DOHH2 (cell line): ENCODE measurements at regions not wholly inside any gene's neighbourhood (a gene's known extent, or its start where the extent isn't known, plus 50 kb on each side); places are given as distances from the start of the nearest gene placed in this dataset.
"Not testable (repeated sequence)": the region's sequence is repeated elsewhere in the genome, so short reads cannot be mapped to it uniquely, and the experiment has no call there.

ENCODE experiments used
- H3F3A ChIP-seq: fragments of 200-600 bp; sonication (generic), shearing (Covaris generic); 2 replicates; pipeline ENCODE4 v1.6.0; 2016; ENCODE audit warnings: antibody characterized with exemption, mild to moderate bottlenecking; ENCODE audit not compliant: control insufficient read depth, insufficient read depth
- H3K27ac ChIP-seq: fragments of 200-600 bp; sonication (generic); 2 replicates; pipeline ENCODE4 v1.5.1; 2014; ENCODE audit warnings: low read depth, mild to moderate bottlenecking, low read length, moderate library complexity
- H3K27me3 ChIP-seq: fragments of 200-600 bp; sonication (generic); 2 replicates; pipeline ENCODE4 v1.6.1; 2014; ENCODE audit warnings: mild to moderate bottlenecking, low read length, mixed read lengths; ENCODE audit not compliant: control insufficient read depth
- H3K36me3 ChIP-seq: fragments of 200-600 bp; sonication (generic); 2 replicates; pipeline ENCODE4 v1.6.1; 2014; ENCODE audit warnings: mild to moderate bottlenecking, low read length, moderate library complexity, mixed read lengths; ENCODE audit not compliant: control insufficient read depth
- H3K4me1 ChIP-seq: fragments of 200-600 bp; sonication (generic); 2 replicates; pipeline ENCODE4 v1.6.1; 2014; ENCODE audit warnings: mild to moderate bottlenecking, low read length, mixed read lengths; ENCODE audit not compliant: control insufficient read depth
- H3K4me2 ChIP-seq: fragments of 200-600 bp; sonication (generic); 2 replicates; pipeline ENCODE4 v1.6.0; 2014; ENCODE audit warnings: mild to moderate bottlenecking, low read length, moderate library complexity
- H3K4me3 ChIP-seq: fragments of 200-600 bp; sonication (generic); 2 replicates; pipeline ENCODE4 v1.5.1; 2014; ENCODE audit warnings: mild to moderate bottlenecking, low read length, mixed read lengths
- H3K79me2 ChIP-seq: fragments of 200-600 bp; sonication (generic); 2 replicates; pipeline ENCODE4 v1.6.1; 2014; ENCODE audit warnings: mild to moderate bottlenecking, low read length, mixed read lengths; ENCODE audit not compliant: control insufficient read depth
- H3K9me2 ChIP-seq: fragments of 200-600 bp; sonication (generic); replicated peaks from 2 replicates; pipeline ENCODE4 v1.6.1; 2014; ENCODE audit warnings: mild to moderate bottlenecking, low read length, mixed read lengths; ENCODE audit not compliant: control insufficient read depth
- H3K9me3 ChIP-seq: fragments of 200-600 bp; sonication (generic); 2 replicates; pipeline ENCODE4 v1.6.1; 2014; ENCODE audit warnings: antibody characterized with exemption, low read length, mixed read lengths; ENCODE audit not compliant: control insufficient read depth, insufficient read depth
- H4K20me1 ChIP-seq: fragments of 200-600 bp; sonication (generic); 2 replicates; pipeline ENCODE4 v1.6.0; 2014; ENCODE audit warnings: low read depth, mild to moderate bottlenecking, antibody characterized with exemption, low read length, moderate library complexity; ENCODE audit not compliant: control insufficient read depth, insufficient read depth
- EZH2phosphoT487 ChIP-seq: fragments of 200-600 bp; sonication (generic); IDR thresholded peaks from 2 replicates; pipeline ENCODE4 v1.6.1; 2017; ENCODE audit warnings: borderline replicate concordance, mild to moderate bottlenecking, antibody characterized with exemption, low read length, moderate library complexity, mixed read lengths
- TF ChIP-seq, protein P1 (sequence below): fragments of 200-600 bp; sonication (generic); IDR thresholded peaks from one replicate; pipeline ENCODE4 v1.5.1; 2014; ENCODE audit warnings: antibody characterized with exemption, mild to moderate bottlenecking, low read depth, low read length; ENCODE audit not compliant: poor library complexity, severe bottlenecking

- Histone ChIP-seq H3K9me3 (no peaks in the 10 kb centered on the region), H3K36me3 (no peaks in the 10 kb centered on the region), H3K4me2 (no peak overlapping the region), H3K79me2 (no peaks in the 10 kb centered on the region), H3K4me1 (no peaks in the 10 kb centered on the region), H3K4me3 (no peak overlapping the region), H3K27me3 (peaks cover 18% of the 10 kb centered on the region), H4K20me1 (no peaks in the 10 kb centered on the region), H3K9me2 (no peaks in the 10 kb centered on the region), H3K27ac (no peak overlapping the region), H3F3A (no peaks in the 10 kb centered on the region)
- TF ChIP-seq EZH2phosphoT487 = no peak
- TF ChIP-seq, protein P1, sequence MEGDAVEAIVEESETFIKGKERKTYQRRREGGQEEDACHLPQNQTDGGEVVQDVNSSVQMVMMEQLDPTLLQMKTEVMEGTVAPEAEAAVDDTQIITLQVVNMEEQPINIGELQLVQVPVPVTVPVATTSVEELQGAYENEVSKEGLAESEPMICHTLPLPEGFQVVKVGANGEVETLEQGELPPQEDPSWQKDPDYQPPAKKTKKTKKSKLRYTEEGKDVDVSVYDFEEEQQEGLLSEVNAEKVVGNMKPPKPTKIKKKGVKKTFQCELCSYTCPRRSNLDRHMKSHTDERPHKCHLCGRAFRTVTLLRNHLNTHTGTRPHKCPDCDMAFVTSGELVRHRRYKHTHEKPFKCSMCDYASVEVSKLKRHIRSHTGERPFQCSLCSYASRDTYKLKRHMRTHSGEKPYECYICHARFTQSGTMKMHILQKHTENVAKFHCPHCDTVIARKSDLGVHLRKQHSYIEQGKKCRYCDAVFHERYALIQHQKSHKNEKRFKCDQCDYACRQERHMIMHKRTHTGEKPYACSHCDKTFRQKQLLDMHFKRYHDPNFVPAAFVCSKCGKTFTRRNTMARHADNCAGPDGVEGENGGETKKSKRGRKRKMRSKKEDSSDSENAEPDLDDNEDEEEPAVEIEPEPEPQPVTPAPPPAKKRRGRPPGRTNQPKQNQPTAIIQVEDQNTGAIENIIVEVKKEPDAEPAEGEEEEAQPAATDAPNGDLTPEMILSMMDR = no peak
Observed at GRCh38 chr9:1882711-1883403, 132.3 kb upstream of the SMARCA2 start.

DNA sequence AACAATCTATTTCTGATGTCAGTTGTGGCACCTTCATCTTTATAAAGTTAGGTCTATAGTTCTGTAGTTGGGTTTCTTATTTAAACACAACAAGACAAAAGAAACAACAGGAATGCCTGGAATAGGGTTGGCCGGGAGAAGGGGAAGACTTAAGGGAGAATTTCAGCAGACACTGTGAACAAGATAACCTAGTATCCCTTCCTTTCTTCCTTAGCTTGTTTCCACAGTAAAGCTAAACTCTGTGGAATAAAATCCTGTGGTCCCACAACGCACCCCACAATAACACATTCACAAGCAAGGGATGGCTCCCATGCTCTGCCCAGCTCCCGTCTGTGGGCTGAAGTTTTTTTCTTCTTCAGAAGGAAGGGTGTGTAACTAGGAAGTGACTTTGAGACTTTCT, 124.9 kb upstream of the SMARCA2 start:
- Histone ChIP-seq H3K79me2 (no peaks in the 10 kb centered on the region), H3K4me1 (no peaks in the 10 kb centered on the region), H3K4me2 (no peak overlapping the region), H4K20me1 (no peaks in the 10 kb centered on the region), H3F3A (no peaks in the 10 kb centered on the region), H3K27me3 (no peaks in the 10 kb centered on the region), H3K9me2 (no peaks in the 10 kb centered on the region), H3K4me3 (no peak overlapping the region), H3K36me3 (no peaks in the 10 kb centered on the region), H3K27ac (no peak overlapping the region), H3K9me3 (no peaks in the 10 kb centered on the region)
- TF ChIP-seq, protein P1 = no peak
- no peak for TF ChIP-seq EZH2phosphoT487

DNA sequence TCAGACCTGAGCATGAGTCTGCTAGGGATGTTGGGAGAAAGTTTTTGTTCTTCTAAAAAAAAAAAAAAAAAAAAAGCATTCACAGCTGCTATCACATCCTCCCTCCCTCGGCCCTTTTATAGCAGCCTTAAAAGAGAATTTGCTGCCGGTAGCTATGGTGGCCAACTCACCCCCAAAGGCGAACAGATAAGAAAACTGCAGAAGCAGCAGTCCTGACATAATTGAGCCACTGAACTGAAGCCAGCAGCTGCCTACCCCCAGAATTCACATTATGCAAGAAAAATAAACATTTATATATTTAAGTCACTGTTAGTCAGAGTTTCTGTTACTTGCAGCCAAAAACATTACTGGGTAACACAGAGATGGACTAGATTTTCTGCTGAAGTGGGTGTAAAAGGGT, 124.3 kb upstream of the SMARCA2 start:
- H3K36me3 ChIP-seq = no peaks in the 10 kb centered on the region
- H3K4me1 ChIP-seq = no peaks in the 10 kb centered on the region
- TF ChIP-seq, protein P1 = no peak
- no peak for TF ChIP-seq EZH2phosphoT487
- no peaks in the 10 kb centered on the region for H3F3A ChIP-seq
- no peaks in the 10 kb centered on the region for H4K20me1 ChIP-seq
- no peak overlapping the region for H3K4me3 ChIP-seq
- H3K79me2 ChIP-seq = no peaks in the 10 kb centered on the region
- H3K4me2 ChIP-seq = no peak overlapping the region
- H3K27ac ChIP-seq = no peak overlapping the region
- no peaks in the 10 kb centered on the region for H3K9me3 ChIP-seq
- H3K9me2 ChIP-seq = no peaks in the 10 kb centered on the region
- H3K27me3 ChIP-seq = no peaks in the 10 kb centered on the region

GRCh38 chr9:1903080-1903704, 112.0 kb upstream of the SMARCA2 start:
- not testable (repeated sequence) for H3K4me1 ChIP-seq, H3K4me3 ChIP-seq, H4K20me1 ChIP-seq, H3F3A ChIP-seq, H3K4me2 ChIP-seq, H3K27me3 ChIP-seq, H3K36me3 ChIP-seq, H3K9me2 ChIP-seq, H3K27ac ChIP-seq, H3K79me2 ChIP-seq, H3K9me3 ChIP-seq
